ENCODE measurements at regions not wholly inside any gene's neighbourhood (a gene's known extent, or its start where the extent isn't known, plus 50 kb on each side); places are given as distances from the start of the nearest gene placed in this dataset.

DNA sequence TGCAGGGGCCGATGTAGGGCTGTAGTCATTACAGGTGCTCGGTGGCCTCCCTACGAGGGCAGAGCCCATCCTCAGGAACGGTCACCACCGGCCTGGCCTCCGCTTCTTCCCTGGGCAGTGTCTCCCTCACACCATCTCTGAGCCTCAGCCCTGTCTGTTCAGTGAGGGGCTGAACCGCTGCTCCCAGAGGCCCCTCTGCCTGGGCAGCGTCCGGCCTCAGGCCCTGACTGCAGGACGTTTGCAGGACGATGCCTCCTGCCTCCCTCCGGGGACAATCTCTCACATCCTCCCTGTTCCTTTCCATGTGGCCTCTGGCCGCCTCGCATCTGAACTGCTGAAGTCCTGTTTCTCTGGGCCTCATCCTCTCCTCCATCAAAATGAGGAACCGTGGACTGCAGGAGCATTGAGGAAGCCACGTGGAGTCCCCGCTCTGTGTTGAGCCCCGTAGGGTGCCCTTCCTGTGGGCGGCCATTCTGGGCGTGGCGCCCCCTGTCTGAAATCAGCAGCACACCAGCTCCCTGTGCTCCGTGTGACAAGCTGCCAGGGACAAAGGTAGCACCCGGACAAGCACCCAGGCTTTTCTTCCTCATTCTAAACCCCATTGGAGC is 933.5 kb downstream of the BRD1 start:
- no peak for DNase-seq (ENCODE audit: low spot score)

DNA sequence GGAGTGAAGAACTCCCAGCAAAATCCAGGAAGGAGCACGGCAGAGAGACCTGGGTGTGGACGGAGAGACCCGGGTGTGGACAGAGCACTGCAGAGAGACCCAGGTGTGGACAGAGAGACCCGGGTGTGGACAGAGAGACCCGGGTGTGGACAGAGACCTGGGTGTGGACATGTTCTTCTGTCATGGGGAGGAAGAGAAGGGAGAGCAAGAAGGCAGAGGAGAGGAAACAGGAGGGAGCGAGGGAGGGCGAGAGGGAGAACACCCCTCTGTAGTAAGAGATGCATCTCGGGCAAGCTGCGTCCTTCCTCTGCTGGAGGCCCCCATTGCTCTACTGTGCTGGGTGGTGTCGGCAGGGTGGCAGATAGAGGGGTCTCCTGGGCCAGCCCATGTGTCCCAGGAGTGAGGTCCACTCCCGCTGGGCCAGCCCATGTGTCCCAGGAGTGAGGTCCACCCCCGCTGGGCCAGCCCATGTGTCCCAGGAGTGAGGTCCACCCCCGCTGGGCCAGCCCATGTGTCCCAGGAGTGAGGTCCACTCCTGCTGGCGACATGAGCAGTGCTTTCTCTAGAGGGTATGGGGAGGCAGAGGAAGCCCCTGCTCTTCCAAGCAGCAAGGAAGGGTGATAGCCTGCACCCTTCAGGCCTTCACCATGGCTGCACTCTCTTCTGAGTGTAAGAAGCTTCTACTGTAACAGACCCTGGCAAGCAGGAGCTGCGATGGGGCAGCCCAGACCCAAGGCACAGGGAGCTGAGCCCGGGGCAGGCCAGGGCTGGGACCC is 934.2 kb downstream of the BRD1 start:
- DNase-seq (ENCODE audit: low spot score) = no peak

DNA sequence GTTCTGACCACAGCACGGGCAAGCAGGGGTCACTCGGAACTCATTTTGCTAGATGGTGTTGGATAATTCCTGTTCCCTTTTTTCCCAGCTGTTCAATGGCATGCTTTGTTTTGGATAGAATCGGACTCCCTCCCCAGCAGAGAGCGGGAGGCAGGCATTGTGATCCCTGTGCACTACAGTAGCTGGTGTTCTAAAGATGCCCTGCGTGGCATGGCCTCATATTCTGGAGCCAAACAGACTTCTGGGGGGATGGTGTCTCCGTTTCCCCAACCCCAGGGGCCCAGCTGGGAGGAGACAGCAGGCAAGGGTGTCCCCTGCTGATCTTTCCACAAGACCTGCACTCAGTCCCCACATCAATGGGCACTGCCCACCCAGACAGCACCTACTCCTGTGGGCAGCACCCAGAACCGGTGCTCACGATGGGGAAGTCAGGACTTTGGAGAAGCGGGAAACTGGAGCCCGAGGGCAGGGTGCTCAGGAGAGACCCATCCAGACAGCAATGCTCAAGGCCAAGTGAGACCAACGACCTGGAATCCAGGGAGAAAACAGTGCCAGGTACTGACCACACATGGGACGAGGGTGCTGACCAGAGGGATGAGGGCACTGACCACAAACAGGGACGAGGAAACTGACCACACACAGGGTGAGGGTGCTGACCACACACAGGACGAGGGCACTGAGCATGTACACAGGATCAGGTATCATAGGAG is 934.9 kb downstream of the BRD1 start:
- DNase-seq (ENCODE audit: low spot score) = no peak

GRCh38 chr22:48891688-48892577 is 935.7 kb downstream of the BRD1 start:
- DNase-seq (ENCODE audit: low spot score) = no peak

DNA sequence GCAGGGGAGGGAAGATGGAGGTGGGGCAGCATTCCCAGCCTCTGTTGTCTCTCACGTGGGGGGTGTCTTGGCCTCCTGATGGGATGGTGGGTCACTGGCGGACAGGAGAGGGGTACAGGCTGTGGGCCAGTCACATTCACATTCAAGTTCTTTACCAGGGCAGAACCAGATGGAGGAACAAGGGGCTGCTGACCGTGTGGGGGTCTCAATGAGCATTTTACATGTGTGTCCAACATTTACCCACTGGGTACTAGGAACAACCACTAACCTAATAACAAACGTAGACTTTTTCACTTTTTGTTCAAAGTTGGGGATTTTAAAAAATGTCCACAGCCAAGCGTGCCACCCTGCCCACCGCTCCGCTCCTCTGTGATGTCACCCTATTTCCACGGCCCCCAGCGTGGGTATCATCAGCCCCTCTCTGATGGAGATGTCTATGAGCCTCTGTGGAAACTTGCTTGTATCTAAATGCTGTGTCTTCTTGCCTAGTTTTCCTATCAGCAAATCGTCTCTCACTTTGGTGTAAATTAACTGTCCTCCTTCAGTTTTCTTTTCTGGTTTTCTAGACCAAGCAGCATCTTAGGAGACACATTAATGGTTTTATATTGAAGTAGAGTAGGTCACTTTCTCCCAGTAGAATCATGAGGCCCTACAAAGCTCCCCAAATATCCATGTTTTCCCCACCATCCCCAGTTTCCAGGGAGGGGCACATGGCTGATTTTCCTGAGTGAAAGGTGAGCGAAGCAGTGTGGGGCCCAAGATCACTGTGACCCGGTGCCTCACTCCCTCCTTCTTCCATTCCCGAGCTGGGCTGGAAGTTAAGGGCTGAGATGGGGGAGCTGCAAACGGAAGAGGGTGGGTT is 936.7 kb downstream of the BRD1 start:
- no peak for DNase-seq (ENCODE audit: low spot score)

GRCh38 chr22:48889887-48890692 is 937.6 kb downstream of the BRD1 start:
- no peak for DNase-seq (ENCODE audit: low spot score)

DNA sequence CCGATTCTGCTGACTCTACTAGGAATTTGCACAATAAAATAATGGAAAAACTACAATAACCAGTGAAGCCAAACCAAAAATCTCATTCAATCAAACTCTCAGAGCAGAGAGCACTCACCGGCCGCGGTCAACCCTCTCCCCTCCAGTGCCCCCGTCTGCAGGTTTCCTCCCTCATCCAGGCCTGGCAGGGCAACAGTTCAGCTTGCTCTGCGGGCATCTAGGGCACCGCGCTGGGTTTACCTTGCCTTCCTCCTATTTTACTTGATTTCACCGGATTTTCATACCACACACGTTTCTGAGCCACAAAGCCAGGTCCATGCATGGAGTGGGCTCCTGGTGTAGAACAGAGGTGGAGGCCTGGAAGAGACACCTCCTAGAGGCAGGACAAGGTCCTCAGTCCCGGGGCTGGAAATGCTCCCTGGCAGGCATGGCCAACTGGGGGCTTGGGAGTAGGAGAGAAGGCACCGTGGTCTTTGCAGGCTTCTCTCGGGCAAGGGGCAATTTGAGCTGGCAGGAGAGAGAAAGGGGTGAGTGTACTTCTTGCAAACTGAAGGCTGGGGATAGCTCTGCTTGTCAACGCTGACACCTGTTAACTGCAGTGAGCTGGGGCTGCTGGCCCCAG is 938.4 kb downstream of the BRD1 start:
- DNase-seq (ENCODE audit: low spot score) = no peak

- no peak for DNase-seq (ENCODE audit: low spot score)
Observed at GRCh38 chr22:48888466-48889208, 939.0 kb downstream of the BRD1 start.

DNA sequence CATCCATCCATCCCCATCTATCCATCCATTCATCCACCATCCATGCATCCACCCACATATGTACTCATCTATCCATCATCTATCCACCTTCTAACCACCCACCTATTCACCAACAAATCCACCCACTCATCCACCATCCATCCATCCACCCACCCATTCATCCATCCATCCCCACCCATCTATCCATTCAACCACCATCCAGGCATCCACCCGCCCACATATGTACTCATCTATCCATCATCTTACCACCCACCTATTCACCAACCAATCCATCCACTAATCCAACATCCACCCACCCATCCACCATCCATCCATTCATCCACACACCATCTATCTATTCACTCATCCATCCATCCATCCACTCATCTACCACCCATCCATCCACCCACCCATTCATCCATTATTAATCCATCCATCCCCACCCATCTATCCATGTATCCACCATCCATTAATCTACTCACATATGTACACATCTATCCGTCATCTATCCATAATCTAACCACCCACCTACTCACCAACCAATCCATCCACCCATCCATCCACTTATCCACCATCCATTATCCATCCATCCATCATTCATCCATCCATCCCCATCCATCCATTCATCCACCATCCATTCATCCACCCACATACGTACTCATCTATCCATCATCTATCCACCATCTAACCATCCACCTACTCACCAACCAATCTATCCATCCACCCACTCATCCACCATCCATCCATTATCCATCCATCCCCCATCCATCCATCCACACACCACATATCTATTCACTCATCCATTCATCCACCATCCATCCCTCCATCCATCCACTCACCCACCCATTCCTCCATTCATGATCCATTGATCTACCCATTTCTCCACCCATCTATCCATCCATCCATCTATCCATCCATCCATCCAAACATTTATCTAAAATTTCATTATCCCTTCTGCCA is 940.0 kb downstream of the BRD1 start:
- DNase-seq (ENCODE audit: low spot score) = no peak

DNA sequence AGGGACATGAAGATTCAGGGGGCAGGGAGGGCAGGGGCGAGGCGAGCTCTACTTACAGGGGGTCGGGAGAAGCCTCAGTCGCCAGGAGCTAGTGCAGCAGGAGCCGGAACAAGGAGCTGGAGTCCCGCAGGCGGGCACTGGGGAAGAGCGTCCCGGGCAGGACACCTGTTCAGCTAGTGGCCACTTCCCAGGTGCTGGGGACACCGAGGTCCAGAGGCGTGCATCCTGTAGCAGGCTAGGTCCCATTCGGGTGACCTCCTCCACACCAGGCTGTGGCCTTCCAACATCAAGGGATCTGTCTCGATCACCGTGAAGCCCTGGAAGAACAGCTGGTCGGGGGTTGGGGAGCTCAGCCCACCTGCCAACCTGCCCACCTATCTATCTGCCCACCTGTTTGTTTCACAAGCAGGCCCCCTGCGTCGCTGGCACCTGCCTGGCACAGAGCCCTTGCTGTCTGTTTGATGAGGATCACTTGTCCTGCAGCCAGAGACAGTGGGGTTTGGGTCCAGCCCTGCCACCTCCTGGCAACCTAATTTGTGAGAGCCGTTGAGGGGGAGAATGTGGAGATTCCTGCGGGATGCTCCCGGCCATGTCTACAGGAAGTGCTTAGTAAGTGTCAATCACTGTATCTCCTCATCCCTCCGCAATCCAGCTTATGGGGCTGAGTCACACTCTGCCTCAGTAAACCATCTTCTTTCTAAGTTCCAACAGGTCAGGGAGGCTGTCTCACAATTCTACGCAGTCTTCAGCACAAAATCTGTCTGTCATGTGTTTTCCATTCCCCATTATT is 940.9 kb downstream of the BRD1 start:
- DNase-seq (ENCODE audit: low spot score) = no peak

- DNase-seq (ENCODE audit: low spot score) = no peak
Observed at GRCh38 chr22:48885919-48886305, 941.8 kb downstream of the BRD1 start.

- DNase-seq (ENCODE audit: low spot score) = no peak
Observed at GRCh38 chr22:48885271-48885918, 942.3 kb downstream of the BRD1 start.

DNA sequence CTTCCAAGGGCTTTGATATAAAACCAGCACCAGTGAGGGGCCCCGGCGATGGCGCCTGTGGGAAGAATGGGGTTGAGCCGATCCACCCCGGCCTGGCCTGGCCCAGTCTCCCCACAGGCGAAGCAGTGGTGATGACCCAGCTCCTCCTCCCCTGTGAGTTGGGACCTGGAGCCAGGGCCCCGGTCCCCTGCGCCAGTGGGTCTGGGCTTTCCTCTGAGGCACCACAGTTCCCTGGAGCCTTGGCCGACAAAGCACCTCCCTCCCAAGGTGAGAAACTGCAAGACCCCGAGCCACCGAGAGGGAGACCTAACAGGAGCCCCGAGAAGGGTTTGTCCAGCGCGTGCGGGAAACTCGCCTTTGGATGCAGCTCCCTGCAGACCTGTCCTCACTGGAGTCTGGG is 942.9 kb downstream of the BRD1 start:
- no peak for DNase-seq (ENCODE audit: low spot score)

- no peak for DNase-seq (ENCODE audit: low spot score)
Observed at GRCh38 chr22:48884324-48884723, 943.3 kb downstream of the BRD1 start.

- DNase-seq (ENCODE audit: low spot score) = no peak
Observed at GRCh38 chr22:48883211-48883960, 944.3 kb downstream of the BRD1 start.

- DNase-seq (ENCODE audit: low spot score) = no peak
Observed at GRCh38 chr22:48882636-48883200, 945.0 kb downstream of the BRD1 start.
